Ovary (tissue), 7 donors: ENCODE measurements at regions not wholly inside any gene's neighbourhood (a gene's known extent, or its start where the extent isn't known, plus 50 kb on each side); places are given as distances from the start of the nearest gene placed in this dataset.

Experiments
- DNase-seq, 5 donors: peaks; one replicate each; pipeline ENCODE4 v3.0.0-alpha.2; 2019 to 2020
- H3K27ac ChIP-seq, 2 donors: fragments of 200-600 bp; one replicate each; pipeline versions ENCODE4 v1.5.1 to v1.8.0; 2019 to 2022
- H3K27me3 ChIP-seq: fragments of 200-600 bp; one replicate; pipeline ENCODE4 v1.8.0; 2022
- H3K36me3 ChIP-seq: fragments of 200-600 bp; sonication (generic); one replicate; pipeline ENCODE4 v1.5.1; 2019
- H3K4me1 ChIP-seq: one replicate; pipeline ENCODE4 v1.8.1; 2013; ENCODE audit warnings: mild to moderate bottlenecking, moderate library complexity; ENCODE audit not compliant: insufficient read depth
- H3K4me3 ChIP-seq: fragments of 200-600 bp; sonication (generic); one replicate; pipeline ENCODE4 v1.5.1; 2017
- H3K9me3 ChIP-seq, 2 donors: fragments of 200-600 bp in 1 of 2; sonication (generic) in 1 of 2; one replicate each; pipeline versions ENCODE4 v1.5.1 to v1.8.1; 2013 to 2019; ENCODE audit warnings: mild to moderate bottlenecking in 1 of 2, moderate library complexity in 1 of 2
- EP300 ChIP-seq: sonication (generic); formaldehyde crosslinking; IDR thresholded peaks from one replicate; pipeline ENCODE4 v1.6.1; 2017; ENCODE audit warnings: antibody characterized with exemption
- POLR2A ChIP-seq: fragments of 450-650 bp; IDR thresholded peaks from one replicate; pipeline ENCODE4 v1.6.1; 2017; ENCODE audit warnings: antibody characterized with exemption, mild to moderate bottlenecking, moderate library complexity
- WGBS, 3 donors: extraction: QIAGEN DNeasy Blood & Tissue Kit in 1 of 3; methylation state at CpG; one replicate each; pipeline versions ENCODE4 v1.1.5 to v1.1.7; 2013 to 2017; 5-methylcytosine and 5-hydroxymethylcytosine counted together
- intact Hi-C, 4 donors: fragments of 100-400 bp; cut with DNase I; formaldehyde crosslinking; loops; one replicate each; pipeline versions ENCODE4 v1.11.0 to v1.15.1; 2022 to 2023
- TF ChIP-seq, protein P1 (sequence below), 3 donors: fragments of 450-650 bp in 2 of 3; fragments of 200-600 bp in 1 of 3; IDR thresholded peaks; one replicate each; pipeline versions ENCODE4 v1.5.1 to v1.8.0; 2016 to 2022; ENCODE audit warnings: antibody characterized with exemption in 3 of 3, mild to moderate bottlenecking in 1 of 3
- donor health status: DM: no; HTN: no; CAD: no; lungs with moderate emphysema.
- donor health status: DM: no; HTN: no; CAD: no.
- donor health status: Bipolar disorder and iron deficiency.
- donor health status: DM: no; HTN: no; CAD: no.
- donor health status: DM: yes; HTN: yes; CAD: no.

DNA sequence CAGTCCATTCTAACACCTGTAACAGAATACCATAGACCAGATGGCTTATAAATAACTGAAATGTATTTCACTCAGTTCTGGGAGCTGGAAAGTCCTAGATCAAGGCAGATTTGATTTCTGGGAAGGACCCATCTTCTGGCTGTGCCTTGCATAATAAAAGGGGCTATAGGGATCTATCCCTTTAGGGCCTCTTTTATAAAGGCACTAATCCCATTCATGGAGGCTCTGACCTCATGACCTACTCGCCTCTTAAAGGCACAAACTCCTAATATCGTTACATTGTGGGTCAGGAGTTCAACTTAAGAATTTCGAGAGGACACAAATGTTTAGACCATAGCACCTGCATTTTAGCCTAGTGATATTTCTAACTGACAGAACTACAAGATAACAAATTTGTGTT, 619.0 kb downstream of the CDH18 start:
- H3K4me1 ChIP-seq: no peaks in the 10 kb centered on the region
- intact Hi-C loops: no loop called here
- no peak overlapping the region for H3K4me3 ChIP-seq
- no peak for DNase-seq
- H3K27me3 ChIP-seq: peaks cover 3% of the 10 kb centered on the region
- TF ChIP-seq EP300 (no peak), POLR2A (no peak)
- TF ChIP-seq, protein P1, sequence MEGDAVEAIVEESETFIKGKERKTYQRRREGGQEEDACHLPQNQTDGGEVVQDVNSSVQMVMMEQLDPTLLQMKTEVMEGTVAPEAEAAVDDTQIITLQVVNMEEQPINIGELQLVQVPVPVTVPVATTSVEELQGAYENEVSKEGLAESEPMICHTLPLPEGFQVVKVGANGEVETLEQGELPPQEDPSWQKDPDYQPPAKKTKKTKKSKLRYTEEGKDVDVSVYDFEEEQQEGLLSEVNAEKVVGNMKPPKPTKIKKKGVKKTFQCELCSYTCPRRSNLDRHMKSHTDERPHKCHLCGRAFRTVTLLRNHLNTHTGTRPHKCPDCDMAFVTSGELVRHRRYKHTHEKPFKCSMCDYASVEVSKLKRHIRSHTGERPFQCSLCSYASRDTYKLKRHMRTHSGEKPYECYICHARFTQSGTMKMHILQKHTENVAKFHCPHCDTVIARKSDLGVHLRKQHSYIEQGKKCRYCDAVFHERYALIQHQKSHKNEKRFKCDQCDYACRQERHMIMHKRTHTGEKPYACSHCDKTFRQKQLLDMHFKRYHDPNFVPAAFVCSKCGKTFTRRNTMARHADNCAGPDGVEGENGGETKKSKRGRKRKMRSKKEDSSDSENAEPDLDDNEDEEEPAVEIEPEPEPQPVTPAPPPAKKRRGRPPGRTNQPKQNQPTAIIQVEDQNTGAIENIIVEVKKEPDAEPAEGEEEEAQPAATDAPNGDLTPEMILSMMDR (IDR thresholded peaks at IDR 0.05): no peak
- no peaks in the 10 kb centered on the region for H3K36me3 ChIP-seq
- no peaks in the 10 kb centered on the region for H3K9me3 ChIP-seq
- no peak overlapping the region for H3K27ac ChIP-seq
- 60 to 72% (median 68%) methylated on average over 3 of the region's 3 CpGs for WGBS, 3 donors

DNA sequence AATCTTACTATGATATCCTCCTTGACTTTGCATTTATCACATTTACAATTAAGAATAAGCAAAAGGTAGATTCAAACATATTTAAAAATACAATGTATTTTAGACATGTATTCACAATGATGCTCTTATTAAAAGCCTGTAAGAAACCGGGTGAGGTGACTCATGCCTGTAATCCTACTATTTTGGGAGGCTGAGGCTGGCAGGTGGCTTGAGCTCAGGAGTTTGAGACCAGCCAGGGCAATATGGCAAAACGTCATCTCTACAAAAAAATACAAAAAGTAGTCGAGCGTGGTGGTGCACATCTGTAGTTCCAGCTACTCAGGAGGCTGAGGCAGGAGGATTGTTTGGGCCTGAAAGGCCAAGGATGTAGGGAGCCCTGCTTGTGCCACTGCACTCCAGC, 618.4 kb downstream of the CDH18 start:
- no peaks in the 10 kb centered on the region for H3K36me3 ChIP-seq
- no peak overlapping the region for H3K4me3 ChIP-seq
- H3K9me3 ChIP-seq: no peaks in the 10 kb centered on the region
- no peak for TF ChIP-seq POLR2A
- TF ChIP-seq EP300: no peak
- TF ChIP-seq, protein P1 (IDR thresholded peaks at IDR 0.05): no peak
- 86 to 94% (median 91%) methylated on average over 4 of the region's 4 CpGs for WGBS, 3 donors
- peaks cover 3% of the 10 kb centered on the region for H3K27me3 ChIP-seq
- no peak for DNase-seq
- intact Hi-C loops: no loop called here
- H3K27ac ChIP-seq: no peak overlapping the region
- H3K4me1 ChIP-seq: no peaks in the 10 kb centered on the region

DNA sequence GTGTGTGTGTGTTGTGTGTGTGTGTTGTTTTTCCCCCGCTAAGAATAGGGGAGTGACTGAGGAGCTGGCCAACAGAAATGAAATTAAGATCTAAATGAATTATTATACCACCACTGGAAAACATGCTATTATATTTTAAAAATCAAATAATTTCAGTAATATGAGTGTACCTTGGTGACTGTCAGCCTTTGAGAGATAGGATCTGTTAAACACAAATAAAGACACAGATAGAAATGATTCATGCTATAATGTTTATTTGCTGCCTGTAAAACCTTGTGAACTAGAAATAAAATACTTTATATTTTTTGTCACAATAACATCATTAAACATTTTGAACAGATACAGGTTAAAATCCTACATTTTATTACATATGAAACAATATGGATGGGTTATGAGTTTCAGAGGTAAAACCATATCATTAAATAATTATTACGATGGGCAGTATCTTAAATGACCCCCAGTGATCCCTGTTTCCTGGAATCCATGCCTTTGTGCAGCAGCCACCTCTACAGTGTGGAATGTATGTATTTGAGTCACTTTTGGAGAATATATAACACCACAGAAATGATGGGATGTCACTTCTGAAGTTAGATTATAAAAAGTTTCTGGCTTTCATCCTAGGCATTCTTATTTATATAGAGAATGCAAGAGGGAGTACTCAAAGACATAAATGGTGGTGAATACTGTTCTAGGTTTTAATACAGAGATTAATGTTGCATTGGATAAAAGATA, 617.2 kb downstream of the CDH18 start:
- Histone ChIP-seq H3K4me1 (no peaks in the 10 kb centered on the region), H3K36me3 (no peaks in the 10 kb centered on the region), H3K9me3 (no peaks in the 10 kb centered on the region), H3K4me3 (no peak overlapping the region), H3K27ac (no peak overlapping the region), H3K27me3 (peaks cover 3% of the 10 kb centered on the region)
- TF ChIP-seq, protein P1 (IDR thresholded peaks at IDR 0.05): no peak
- TF ChIP-seq EP300 (no peak), POLR2A (no peak)
- WGBS, 3 donors: 56 to 61% (median 59%) methylated on average over 2 of the region's 2 CpGs
- intact Hi-C loops: no loop called here
- DNase-seq: no peak

DNA sequence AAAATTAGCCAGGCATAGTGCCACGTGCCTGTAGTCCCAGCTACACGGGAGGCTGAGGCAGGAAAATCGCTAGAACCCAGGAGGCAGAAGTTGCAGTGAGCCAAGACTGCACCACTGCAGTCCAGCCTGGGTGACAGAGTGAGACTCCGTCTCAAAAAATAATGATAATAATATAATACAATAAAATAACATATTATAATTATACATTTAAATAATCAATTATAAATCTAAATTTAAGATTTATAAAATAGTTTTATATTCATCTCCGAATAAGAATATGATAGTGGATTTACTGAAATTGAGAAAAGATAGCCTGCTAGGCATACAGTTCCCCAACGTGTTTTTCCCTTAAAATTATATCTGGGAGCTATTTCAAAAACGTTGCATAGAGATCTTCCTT, 599.6 kb downstream of the CDH18 start:
- Histone ChIP-seq H3K27me3 (no peaks in the 10 kb centered on the region), H3K27ac (no peak overlapping the region), H3K4me3 (no peak overlapping the region), H3K4me1 (no peaks in the 10 kb centered on the region), H3K9me3 (no peaks in the 10 kb centered on the region), H3K36me3 (no peaks in the 10 kb centered on the region)
- DNase-seq: no peak
- intact Hi-C loops: no loop called here
- TF ChIP-seq, protein P1 (IDR thresholded peaks at IDR 0.05): no peak
- TF ChIP-seq EP300: no peak
- no peak for TF ChIP-seq POLR2A
- WGBS, 3 donors: 75 to 80% (median 79%) methylated on average over 7 of the region's 7 CpGs
